ENCODE measurements at regions not wholly inside any gene's neighbourhood (a gene's known extent, or its start where the extent isn't known, plus 50 kb on each side); places are given as distances from the start of the nearest gene placed in this dataset.

- H3K4me2 ChIP-seq (ENCODE audit: low read length), result no peak overlapping the region
- no peak overlapping the region for H3K9ac ChIP-seq (ENCODE audit: low read length)
- H3K27ac ChIP-seq (ENCODE audit: low read depth, low read length, poor library complexity, severe bottlenecking), result no peak overlapping the region
- H3K27me3 ChIP-seq (ENCODE audit: insufficient read depth, low read length), result no peaks in the 10 kb centered on the region
- H4K20me1 ChIP-seq (ENCODE audit: insufficient read depth, low read length), result no peaks in the 10 kb centered on the region
- H3K79me2 ChIP-seq (ENCODE audit: insufficient read depth, low read length), result no peaks in the 10 kb centered on the region
- no peaks in the 10 kb centered on the region for H3K9me3 ChIP-seq (ENCODE audit: low read length)
- no peak for TF ChIP-seq CTCF (IDR thresholded peaks at IDR 0.05; ENCODE audit: low read length)
- no peak for TF ChIP-seq EZH2 (IDR thresholded peaks at IDR 0.05; ENCODE audit: borderline replicate concordance, low read length)
- H3K9me2 ChIP-seq (ENCODE audit: low read depth, low read length), result no peaks in the 10 kb centered on the region
- no peak overlapping the region for H2AFZ ChIP-seq (ENCODE audit: low read length)
- H3K36me3 ChIP-seq (ENCODE audit: insufficient read depth, low read length), result no peaks in the 10 kb centered on the region
- H3K4me1 ChIP-seq (ENCODE audit: insufficient read depth, low read length, severe bottlenecking), result no peaks in the 10 kb centered on the region
- no peaks in the 10 kb centered on the region for H3F3A ChIP-seq (ENCODE audit: insufficient read depth, low read length)
- no peak overlapping the region for H3K4me3 ChIP-seq (ENCODE audit: low read depth, low read length, poor library complexity, severe bottlenecking)
Observed at GRCh38 chr5:144577676-144578075, 407.0 kb downstream of the KCTD16 start.

- Histone ChIP-seq H3K27ac (ENCODE audit: low read depth, low read length, poor library complexity, severe bottlenecking) (no peak overlapping the region), H3K9me2 (ENCODE audit: low read depth, low read length) (no peaks in the 10 kb centered on the region), H3K9me3 (ENCODE audit: low read length) (no peaks in the 10 kb centered on the region), H3K9ac (ENCODE audit: low read length) (no peak overlapping the region), H3K4me2 (ENCODE audit: low read length) (no peak overlapping the region), H2AFZ (ENCODE audit: low read length) (no peak overlapping the region), H3F3A (ENCODE audit: insufficient read depth, low read length) (no peaks in the 10 kb centered on the region), H3K79me2 (ENCODE audit: insufficient read depth, low read length) (no peaks in the 10 kb centered on the region), H3K4me3 (ENCODE audit: low read depth, low read length, poor library complexity, severe bottlenecking) (no peak overlapping the region), H3K36me3 (ENCODE audit: insufficient read depth, low read length) (no peaks in the 10 kb centered on the region), H4K20me1 (ENCODE audit: insufficient read depth, low read length) (no peaks in the 10 kb centered on the region), H3K4me1 (ENCODE audit: insufficient read depth, low read length, severe bottlenecking) (no peaks in the 10 kb centered on the region), H3K27me3 (ENCODE audit: insufficient read depth, low read length) (no peaks in the 10 kb centered on the region)
- TF ChIP-seq CTCF (IDR thresholded peaks at IDR 0.05; ENCODE audit: low read length), result no peak
- no peak for TF ChIP-seq EZH2 (IDR thresholded peaks at IDR 0.05; ENCODE audit: borderline replicate concordance, low read length)
Observed at GRCh38 chr5:144575736-144576135, 405.1 kb downstream of the KCTD16 start.

GRCh38 chr5:144567421-144567780 lies 396.7 kb downstream of the KCTD16 start:
- no peaks in the 10 kb centered on the region for H3K9me3 ChIP-seq (ENCODE audit: low read length)
- TF ChIP-seq CTCF (IDR thresholded peaks at IDR 0.05; ENCODE audit: low read length) (no peak), EZH2 (IDR thresholded peaks at IDR 0.05; ENCODE audit: borderline replicate concordance, low read length) (no peak)
- H3K9ac ChIP-seq (ENCODE audit: low read length), result no peak overlapping the region
- no peaks in the 10 kb centered on the region for H3F3A ChIP-seq (ENCODE audit: insufficient read depth, low read length)
- H3K27ac ChIP-seq (ENCODE audit: low read depth, low read length, poor library complexity, severe bottlenecking), result no peak overlapping the region
- H3K4me3 ChIP-seq (ENCODE audit: low read depth, low read length, poor library complexity, severe bottlenecking), result no peak overlapping the region
- no peaks in the 10 kb centered on the region for H3K27me3 ChIP-seq (ENCODE audit: insufficient read depth, low read length)
- no peaks in the 10 kb centered on the region for H3K4me1 ChIP-seq (ENCODE audit: insufficient read depth, low read length, severe bottlenecking)
- no peaks in the 10 kb centered on the region for H4K20me1 ChIP-seq (ENCODE audit: insufficient read depth, low read length)
- no peaks in the 10 kb centered on the region for H3K79me2 ChIP-seq (ENCODE audit: insufficient read depth, low read length)
- H2AFZ ChIP-seq (ENCODE audit: low read length), result no peak overlapping the region
- H3K4me2 ChIP-seq (ENCODE audit: low read length), result no peak overlapping the region
- no peaks in the 10 kb centered on the region for H3K9me2 ChIP-seq (ENCODE audit: low read depth, low read length)
- H3K36me3 ChIP-seq (ENCODE audit: insufficient read depth, low read length), result no peaks in the 10 kb centered on the region

Data from OCI-LY1 (cell line).